Sciatic nerve (tissue), 2 donors: ENCODE measurements at regions not wholly inside any gene's neighbourhood (a gene's known extent, or its start where the extent isn't known, plus 50 kb on each side); places are given as distances from the start of the nearest gene placed in this dataset.
"Not testable (repeated sequence)": the region's sequence is repeated elsewhere in the genome, so short reads cannot be mapped to it uniquely, and the experiment has no call there.

Experiments
- ATAC-seq: fragments of 200-7000 bp; cut with Tn5 transposase; one replicate; pipeline ENCODE4 v1.9.1; 2020; ENCODE audit warnings: mild to moderate bottlenecking, moderate library complexity
- DNase-seq: peaks from one replicate; pipeline ENCODE4 v3.0.0-alpha.2; 2020; ENCODE audit warnings: low spot score
- intact Hi-C: fragments of 100-400 bp; cut with DNase I; formaldehyde crosslinking; loops from one replicate; pipeline ENCODE4 v1.14.2; 2022
- donor health status: DM: no; HTN: no; CAD: no.
- donor health status: DM: no; HTN: no; CAD: no.

- ATAC-seq, intact Hi-C loops, DNase-seq: not testable (repeated sequence)
These were observed 66.2 kb upstream of the PAPPA2 start for GRCh38 chr1:176396604-176397395.

GRCh38 chr1:176391621-176392020 is 71.4 kb upstream of the PAPPA2 start:
- ATAC-seq, result no peak
- no peak for DNase-seq
- intact Hi-C loops, result no loop called here

GRCh38 chr1:176384841-176385240 is 78.1 kb upstream of the PAPPA2 start:
- intact Hi-C loops, result no loop called here
- DNase-seq, result no peak

GRCh38 chr1:176382163-176382562 is 80.8 kb upstream of the PAPPA2 start:
- DNase-seq (no peak), ATAC-seq (no peak)
- intact Hi-C loops, result no loop called here

More at GRCh38 chr1:176384841-176385240, 78.1 kb upstream of the PAPPA2 start:
- ATAC-seq, result no peak

DNA sequence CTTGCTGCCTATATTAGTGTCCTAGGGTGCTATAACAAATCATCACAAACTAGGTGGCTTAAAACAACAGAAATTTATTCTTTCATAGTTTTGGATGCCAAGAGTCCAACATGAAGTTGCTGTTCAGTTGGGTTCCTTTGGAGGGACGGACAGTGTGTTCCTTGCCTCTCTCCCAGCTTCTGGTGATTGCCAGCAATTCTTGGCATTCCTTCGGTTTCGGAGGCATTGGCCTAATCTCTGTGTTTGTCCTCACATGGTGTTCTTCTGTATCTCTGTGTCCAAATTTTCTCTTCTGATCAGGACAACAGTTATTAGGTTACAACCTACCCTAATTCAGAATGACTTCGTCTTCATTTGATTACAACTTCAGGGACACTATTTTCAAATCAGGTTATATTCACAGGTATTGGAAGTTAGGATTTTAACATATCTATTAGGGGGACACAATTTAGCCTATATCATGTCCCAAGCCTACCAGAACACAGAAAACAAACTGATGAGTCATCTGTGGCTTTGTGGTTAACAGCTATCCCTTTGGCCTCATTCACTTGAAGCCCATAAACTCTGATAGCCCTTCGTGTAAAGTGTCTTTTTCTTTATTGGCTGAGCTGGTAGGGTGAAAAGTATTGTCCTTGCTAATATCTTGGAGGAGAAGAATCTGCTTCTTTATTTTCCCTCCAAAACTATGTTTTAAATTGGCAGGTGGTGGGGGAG is 83.2 kb upstream of the PAPPA2 start:
- DNase-seq (no peak), ATAC-seq (no peak)
- intact Hi-C loops, result loop anchor here (5.0 kb wide), 1 partner anchor 468 kb away; no protein-coding TSS in a partner anchor

GRCh38 chr1:176374967-176375569 is 87.9 kb upstream of the PAPPA2 start:
- DNase-seq, result peak; percentile 86
- intact Hi-C loops, result loop anchor here (5.0 kb wide), 1 partner anchor 472 kb away; no protein-coding TSS in a partner anchor
- peak; percentile 83 for ATAC-seq

- DNase-seq (no peak), ATAC-seq (no peak)
- intact Hi-C loops, result no loop called here
These were observed 98.6 kb upstream of the PAPPA2 start for GRCh38 chr1:176364236-176364905.

- intact Hi-C loops, ATAC-seq, DNase-seq: not testable (repeated sequence)
These were observed 113.8 kb upstream of the PAPPA2 start for GRCh38 chr1:176349135-176349715.

DNA sequence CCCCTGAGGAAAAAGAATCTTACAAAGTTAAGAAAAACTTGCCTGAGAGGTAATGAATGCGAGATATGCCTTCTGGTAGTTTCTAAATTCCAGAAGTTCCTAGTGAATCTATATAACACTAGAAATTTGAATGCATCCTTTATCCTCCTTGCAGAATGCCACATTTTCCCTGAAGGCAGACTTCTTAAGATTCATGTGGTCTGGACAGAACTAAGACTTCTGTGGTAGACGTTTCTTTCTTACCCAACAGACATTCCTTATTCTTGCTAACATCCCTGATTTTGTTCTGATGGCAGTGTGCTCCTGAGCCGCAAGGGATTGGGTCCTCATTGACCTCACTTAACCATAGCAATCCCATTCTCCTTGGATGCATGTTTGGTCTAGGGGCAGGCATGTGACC is 121.3 kb upstream of the PAPPA2 start:
- intact Hi-C loops, result no loop called here
- ATAC-seq (no peak), DNase-seq (no peak)

GRCh38 chr1:176338877-176339276 is 124.1 kb upstream of the PAPPA2 start:
- ATAC-seq, result peak; percentile 22
- DNase-seq, result no peak
- intact Hi-C loops, result no loop called here

- DNase-seq, result no peak
- intact Hi-C loops, result no loop called here
- no peak for ATAC-seq
These were observed 123.7 kb upstream of the COP1 start for GRCh38 chr1:176330782-176331181.

GRCh38 chr1:176325664-176326063 is 118.6 kb upstream of the COP1 start:
- intact Hi-C loops, result no loop called here
- ATAC-seq (no peak), DNase-seq (no peak)

DNA sequence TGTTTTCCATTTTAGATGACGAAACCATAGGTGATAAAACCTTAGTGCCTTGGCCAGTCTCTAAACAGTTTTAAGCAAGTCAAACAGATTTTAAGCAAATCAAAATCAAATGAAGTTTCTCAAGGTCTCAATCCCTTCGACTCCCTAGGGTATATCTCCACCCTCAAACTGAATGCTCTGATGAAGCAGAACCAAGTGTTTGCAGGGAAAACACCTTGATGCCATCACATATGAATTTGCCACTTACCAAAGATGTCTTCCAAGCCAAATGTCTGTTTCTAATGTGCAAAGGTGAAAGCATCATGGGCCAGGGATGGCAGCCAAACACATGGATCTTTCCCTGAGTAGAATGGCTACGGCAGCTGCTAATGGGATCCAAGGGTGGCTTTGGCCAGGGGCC is 116.4 kb upstream of the COP1 start:
- intact Hi-C loops, result no loop called here
- ATAC-seq (no peak), DNase-seq (no peak)

- DNase-seq (no peak), ATAC-seq (no peak)
- intact Hi-C loops, result no loop called here
These were observed 108.6 kb upstream of the COP1 start for GRCh38 chr1:176315519-176316220.

- ATAC-seq, intact Hi-C loops, DNase-seq: not testable (repeated sequence)
These were observed 89.5 kb upstream of the COP1 start for GRCh38 chr1:176296602-176297001.

- no peak for ATAC-seq
- intact Hi-C loops, result no loop called here
- no peak for DNase-seq
These were observed 78.9 kb upstream of the COP1 start for GRCh38 chr1:176285996-176286395.

GRCh38 chr1:176271572-176271971 is 64.5 kb upstream of the COP1 start:
- ATAC-seq (no peak), DNase-seq (no peak)
- intact Hi-C loops, result no loop called here
